GM21367 (cell line): ENCODE measurements at regions not wholly inside any gene's neighbourhood (a gene's known extent, or its start where the extent isn't known, plus 50 kb on each side); places are given as distances from the start of the nearest gene placed in this dataset.
"Not testable (repeated sequence)": the region's sequence is repeated elsewhere in the genome, so short reads cannot be mapped to it uniquely, and the experiment has no call there.

Experiments
- ATAC-seq: cut with Tn5 transposase; IDR thresholded peaks from one replicate; pipeline ENCODE4 v1.9.1; 2021; ENCODE audit not compliant: unreplicated experiment

DNA sequence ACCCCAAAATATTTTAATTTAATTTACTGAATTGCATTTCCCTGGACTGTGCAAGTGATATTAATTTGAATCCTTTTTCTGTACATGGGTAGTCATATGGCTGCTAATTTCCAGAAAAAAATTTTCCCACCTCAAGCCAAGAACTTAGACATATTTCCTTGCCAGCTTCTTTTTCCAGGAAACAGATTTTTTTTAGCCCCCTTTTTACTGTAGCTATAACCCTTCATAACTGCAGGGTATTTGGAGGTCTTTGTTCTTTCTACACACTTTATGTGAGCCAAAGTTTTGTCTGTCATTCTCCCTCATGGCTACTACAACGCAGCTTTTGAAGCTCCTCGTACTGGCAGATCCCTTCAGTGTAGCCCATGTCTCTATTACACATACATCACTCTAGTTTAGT lies 261.2 kb upstream of the PIK3R1 start:
- ATAC-seq, result no peak

DNA sequence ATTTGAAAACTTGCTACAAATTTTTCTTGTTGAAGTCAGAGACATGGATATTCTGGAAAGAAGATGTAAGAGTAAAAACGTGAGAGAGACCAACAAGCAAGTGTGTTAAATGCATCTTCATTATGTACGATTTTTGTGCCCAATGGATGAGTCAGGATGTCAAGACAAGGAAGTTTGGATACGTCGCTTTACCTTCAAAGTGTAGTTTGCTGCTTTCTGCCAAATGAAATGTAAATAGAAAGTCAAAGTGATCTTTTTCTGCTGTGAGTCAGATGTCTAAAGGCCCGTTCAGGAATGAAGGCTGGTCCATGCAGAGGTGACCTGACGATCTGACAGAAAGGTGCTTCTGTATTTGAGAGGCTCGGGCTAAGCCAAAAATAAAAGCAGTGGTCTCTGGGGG lies 273.1 kb upstream of the PIK3R1 start:
- no peak for ATAC-seq

DNA sequence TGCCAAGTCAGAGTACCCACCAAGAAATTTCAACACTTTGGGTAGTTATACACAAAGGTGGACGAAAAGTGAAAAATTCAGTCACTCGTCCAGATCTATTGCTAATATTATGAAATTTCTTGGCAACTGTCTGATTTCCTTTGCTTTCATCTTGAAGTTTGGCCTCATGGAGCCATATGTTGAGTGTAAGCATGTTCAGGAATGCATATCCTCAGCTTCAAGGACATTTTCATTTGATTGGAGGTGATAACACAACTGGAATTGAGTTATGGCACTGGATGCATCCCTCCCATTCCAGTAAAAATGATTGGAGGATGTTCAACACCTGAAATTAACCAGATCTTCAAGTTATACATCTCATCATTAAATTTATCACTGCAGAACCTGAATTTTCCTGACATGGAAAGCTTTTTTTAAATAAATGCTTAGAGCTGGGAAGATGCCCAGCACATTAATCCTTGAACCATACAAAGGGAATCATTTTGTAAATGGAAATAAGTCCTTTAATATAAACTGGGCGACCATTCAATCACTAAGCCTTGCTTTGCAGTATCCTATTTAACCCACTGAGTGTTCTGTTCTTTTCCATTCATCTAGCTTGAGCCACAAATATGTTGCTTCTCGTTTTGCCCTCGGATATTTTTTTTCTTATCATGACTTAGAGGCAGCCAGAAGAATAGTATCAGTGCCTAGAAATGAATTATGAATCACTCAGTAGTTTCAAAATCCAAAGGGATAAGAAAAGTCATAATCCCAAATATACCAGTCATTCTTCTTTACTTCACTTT lies 273.7 kb upstream of the PIK3R1 start:
- ATAC-seq, result no peak

DNA sequence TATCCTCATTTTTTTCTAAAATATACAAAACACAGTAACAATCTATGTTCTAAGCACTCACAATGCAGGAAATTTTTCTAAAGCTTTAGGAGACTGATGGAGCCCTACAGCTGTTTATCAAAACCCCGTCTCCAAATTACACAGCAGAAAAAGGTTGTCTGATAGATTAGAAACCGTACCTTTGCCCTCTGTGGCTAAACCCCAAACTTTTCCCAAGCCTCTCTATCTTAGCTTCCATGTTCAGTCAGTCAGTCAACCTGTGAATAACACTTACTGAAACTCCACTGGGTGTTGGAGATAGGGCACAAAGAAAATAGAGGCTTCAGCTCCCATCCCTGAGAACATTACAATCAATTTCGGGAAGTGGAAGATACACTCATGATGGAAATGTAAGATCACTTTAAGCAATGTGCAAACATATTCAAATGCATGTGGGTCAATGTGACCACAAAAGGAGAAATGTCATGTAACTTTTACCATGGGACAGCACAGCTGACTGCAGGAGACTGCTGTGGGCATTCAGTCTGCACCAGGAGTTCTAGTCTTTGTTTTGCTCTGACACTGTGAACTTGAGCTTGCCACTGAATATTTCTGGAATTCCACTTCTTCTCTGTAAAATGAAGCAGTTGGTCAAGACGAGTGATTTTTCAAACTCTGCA lies 279.5 kb upstream of the PIK3R1 start:
- no peak for ATAC-seq

DNA sequence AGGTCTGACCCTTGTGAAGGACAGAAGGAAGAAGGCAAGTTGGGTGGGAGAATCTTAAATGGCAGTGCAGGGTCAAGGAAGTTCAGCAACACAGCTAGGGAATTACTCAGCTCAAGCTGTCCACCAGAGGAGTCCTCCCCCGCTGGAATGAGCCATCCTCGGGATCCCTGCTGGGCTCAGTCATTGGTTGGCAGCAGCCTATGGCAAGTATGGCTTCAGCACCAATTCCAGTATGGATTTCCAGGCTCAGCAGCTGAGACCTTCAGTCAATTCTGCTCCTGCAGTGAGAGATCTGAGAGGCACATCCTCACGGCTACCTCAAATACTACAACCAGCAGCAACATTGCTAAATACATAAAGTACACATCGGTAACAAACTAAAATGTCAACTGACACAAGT lies 280.6 kb upstream of the PIK3R1 start:
- no peak for ATAC-seq

DNA sequence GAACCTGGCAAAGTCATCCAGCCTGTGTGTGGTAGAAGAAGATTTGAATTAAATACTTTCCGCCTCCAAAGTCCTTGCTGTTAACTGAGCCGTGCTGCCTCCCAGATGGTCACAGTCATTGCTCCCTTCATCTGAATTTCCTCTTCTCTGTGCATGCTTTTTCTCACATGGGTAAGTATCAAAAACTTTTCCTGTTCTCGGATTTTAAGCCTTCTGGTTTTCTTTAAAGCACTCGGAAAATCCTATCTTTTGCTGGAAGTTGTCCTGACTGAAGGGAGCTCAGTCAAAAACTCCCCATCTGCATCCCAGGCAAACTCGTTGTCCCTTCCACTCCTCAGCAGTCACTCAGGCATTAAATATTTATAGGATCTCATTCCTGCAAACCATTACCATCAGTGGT lies 290.0 kb upstream of the PIK3R1 start:
- ATAC-seq, result no peak

DNA sequence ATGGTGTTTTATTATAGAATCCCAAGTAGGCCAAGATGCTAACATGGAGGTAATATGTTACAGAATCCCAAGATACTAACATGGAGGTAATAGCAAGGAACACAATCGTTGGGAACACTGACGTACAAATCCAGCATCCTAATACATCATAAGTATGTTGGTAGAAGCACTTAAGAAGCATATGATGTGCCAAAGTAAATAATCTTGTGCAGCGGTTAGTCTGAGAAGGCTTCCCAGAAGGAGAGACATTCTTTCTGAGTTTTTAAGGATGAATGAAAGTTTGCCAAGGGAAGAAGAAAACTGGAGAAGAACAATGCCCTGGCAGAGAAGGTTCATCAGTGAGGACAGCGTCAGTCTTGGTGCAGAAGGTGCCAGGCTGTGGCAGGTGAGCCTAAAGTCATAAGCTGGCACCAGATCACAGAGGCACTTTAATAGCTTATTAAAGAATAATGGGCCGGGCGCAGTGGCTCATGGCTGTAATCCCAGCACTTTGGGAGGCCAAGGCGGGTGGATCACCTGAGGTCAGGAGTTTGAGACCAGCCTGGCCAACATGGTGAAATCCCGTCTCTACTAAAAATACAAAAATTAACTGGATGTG lies 294.5 kb upstream of the PIK3R1 start:
- ATAC-seq, result no peak

DNA sequence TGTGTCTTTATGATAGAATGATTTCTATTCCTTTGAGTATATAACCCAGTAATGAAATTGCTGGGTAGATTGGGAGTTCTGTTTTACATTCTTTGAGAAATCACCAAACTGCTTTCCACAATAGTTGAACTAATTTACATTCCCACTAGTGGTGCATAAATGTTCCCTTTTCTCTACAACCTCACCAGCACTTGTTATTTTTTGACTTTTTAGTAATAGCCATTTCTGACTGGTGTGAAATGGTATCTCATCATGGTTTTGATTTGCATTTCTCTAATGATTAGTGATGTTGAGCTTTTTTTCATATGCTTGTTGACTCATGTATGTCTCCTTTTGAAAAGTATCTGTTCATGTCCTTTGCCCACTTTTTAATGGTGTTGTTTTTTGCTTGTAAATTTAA lies 296.0 kb upstream of the PIK3R1 start:
- not testable (repeated sequence) for ATAC-seq

DNA sequence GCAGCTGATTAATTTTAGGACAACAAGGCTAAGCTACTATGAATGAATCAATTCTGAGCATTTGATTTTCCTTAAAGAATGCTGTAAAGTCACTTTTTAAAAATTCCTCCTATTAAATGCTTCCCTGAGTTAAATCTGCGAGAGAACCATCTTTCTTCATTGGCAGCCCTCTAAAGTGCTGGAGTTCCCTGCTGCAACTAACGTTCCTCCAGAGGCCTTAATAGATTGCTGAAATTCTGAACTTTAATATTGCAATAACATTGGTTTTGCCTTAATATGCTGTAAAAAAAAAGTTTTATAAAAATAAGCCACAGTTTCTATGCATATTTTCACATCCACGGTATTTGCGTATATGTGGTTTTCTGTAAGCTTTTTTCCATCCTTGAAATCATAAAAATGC lies 298.0 kb upstream of the PIK3R1 start:
- no peak for ATAC-seq

DNA sequence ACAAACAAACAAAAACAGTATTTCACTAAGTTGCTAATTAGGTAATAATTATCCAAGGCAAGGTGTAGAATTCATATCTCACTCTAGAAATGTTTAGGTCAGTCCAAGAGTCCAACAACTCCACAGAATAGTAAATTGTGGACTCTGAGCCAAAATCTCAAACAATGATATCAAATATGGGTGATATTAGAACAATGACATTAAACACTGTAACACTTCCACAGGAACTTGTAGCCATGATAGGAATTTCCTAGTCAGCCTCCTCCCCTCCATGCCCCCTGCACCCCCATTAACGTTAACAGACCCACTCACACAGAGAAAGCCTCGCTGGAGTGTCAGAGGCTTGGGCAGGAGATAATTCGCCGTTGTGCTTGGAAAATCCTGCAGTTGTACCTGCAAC lies 305.0 kb upstream of the PIK3R1 start:
- no peak for ATAC-seq

DNA sequence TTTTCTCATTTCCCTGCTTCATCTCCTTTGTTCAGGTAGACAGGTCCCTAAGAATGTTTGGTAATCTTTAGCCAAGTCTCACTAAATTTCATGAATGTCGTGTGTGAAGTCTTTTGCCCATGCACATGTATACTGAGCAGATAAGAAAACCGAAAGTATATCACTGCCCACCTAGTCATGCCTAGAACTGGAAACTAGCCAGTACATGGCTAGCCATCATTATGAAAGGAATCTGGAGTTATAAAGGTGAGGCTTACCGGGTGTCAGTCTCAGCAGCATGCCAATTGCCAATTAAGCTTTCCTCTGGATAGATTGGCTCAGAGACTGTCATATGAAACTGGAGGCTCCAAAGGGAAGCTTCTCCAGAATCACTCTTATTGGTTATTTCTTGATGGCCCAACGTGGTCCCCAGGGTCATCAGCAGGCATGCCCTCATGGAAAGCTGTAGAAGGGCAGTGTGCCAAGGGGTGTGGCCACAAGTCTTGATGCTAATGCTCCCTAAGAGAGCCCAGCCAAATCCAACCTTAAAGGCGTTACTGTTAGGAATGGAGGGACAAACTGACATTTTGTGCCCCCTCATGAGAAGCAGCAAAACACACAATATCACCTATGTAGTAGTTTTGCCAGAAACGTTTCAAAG lies 307.3 kb upstream of the PIK3R1 start:
- no peak for ATAC-seq

DNA sequence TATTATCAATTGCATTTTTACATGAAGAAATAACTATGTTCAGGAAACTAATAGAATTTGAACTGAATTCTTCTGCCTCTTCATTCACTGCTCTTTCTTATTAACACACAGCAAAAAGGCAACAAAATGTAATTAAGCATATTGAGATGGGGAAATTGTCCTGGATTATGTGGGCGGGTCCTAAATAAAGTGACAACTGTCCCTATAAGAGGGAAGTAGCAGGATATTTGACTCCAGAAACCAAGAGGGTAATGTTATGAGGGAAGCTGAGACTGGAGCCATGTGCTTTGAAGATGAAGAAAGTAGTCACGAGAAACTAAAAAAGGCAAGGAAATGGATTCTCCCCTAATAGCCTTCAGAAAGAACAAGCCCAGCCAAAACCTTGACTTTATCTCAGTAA lies 311.2 kb upstream of the PIK3R1 start:
- no peak for ATAC-seq

DNA sequence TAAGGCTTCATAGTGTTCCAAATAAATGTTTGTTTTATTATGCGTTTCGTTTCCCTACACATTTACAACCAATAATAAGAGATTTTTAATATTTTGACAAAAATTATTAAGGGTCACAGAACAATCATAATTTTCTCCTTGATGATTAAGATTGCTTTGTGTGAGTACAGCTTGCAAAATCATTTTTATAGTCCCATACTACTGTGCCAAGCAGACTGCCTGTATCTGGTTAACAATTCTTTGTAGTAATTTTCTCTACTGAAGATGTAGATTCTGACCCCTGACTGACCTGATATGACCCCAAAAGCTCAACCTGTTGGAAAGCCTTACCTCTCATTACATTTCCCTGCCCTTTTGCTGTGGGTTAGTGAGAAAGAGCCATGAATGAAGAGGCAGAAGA lies 311.9 kb upstream of the PIK3R1 start:
- no peak for ATAC-seq

DNA sequence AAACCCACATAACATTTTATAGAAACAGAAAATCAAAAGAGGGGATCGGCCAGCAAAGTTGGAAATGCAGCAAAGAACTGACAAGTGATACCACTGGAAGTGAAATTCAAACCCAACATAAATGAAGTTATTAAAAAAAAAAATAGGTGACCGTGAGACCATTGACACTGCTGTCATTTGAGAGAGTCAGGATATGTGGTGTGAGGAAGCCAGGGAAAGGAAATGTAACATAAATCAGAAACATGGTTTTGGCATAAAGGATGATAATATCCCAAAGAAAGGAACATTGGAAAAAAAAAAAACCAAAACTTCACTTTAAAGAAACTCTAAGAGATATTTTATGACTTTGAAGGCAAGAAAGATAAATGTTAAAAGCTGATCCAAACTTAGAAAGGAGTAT lies 312.4 kb upstream of the PIK3R1 start:
- no peak for ATAC-seq

DNA sequence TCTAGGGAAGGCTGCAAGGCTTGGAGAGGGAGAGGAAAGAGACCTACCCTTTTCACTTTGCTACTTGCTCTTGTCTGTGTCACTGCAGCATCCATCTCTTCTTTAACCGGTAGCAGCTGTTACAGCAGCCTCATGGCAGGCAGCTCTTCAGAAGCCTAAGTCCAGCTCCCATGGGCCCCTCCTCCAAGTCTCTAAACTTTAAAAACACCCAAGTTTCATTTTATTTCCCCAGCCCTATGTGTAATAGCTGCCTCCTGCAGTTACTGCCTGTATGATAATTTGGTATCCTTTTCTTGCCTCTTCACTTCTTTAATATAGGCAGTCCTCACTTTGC lies 313.1 kb upstream of the PIK3R1 start:
- ATAC-seq, result no peak

DNA sequence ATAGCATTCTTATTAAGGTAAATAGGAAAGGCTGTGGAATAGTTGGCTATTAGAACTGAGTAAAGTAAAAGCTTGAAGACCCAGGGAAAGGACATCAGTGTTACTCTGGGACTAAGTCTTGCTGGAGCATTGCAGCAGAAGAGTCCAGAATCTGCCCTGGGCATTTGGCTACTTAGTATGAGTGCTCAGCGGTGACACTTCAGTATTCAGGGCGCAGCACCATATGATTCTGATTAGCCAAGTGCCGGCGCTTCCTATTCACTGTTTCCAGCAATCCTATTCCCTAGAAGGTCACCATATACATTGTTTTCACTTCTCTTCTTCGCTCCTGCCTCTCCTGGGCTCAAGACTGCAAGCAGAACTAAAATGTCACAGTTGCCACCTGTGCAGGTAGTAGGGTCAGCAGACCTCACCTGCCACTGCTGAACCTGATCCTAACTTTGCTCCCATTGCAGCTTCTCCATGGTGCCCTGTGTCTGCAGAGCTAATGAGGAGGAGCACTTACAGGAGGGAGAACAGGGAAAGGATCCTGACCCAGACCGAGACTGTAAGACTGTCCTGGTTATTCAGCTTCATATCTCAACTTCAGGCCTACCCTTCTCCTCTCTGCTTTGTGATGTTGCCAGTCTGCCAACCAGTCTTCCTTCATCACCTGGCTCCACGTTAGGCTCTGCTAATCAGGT lies 313.6 kb upstream of the PIK3R1 start:
- ATAC-seq, result no peak

DNA sequence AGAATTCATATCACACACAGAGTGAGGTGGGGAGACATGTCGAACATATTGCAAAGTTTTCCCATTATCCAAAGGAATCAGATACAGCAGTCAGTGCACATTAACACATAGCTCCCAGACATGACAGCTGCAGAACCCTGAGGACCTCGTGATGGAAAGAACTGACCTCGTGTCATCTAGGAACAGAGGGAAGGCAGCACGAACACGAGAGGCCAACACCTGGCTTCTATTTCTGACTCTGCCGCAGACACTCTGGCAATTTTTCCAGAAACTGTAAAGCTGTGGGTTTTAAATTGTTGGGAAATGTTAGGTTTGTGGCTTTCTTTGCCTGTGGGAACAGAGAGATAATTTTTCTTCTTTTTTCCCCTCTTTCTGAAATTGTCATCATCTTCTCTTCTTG lies 315.0 kb upstream of the PIK3R1 start:
- ATAC-seq, result no peak

DNA sequence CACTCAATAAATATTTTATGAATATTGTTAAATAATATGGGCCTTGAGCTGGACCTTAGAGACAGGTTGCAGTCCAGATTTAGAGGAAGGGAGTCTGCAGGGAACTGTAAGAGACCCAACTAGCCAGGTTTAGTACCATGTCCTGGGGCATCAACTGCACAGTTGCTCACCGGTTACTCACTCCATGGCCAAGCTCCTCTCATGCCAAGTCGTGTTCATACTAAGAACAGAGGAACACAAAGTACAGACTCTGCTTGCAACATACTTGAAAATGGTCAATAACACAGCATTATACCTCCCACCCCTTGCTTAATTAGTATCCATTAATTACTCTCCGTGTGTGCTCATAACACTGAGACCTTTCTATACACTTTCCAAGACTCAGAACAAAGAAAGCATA lies 317.6 kb upstream of the PIK3R1 start:
- no peak for ATAC-seq

DNA sequence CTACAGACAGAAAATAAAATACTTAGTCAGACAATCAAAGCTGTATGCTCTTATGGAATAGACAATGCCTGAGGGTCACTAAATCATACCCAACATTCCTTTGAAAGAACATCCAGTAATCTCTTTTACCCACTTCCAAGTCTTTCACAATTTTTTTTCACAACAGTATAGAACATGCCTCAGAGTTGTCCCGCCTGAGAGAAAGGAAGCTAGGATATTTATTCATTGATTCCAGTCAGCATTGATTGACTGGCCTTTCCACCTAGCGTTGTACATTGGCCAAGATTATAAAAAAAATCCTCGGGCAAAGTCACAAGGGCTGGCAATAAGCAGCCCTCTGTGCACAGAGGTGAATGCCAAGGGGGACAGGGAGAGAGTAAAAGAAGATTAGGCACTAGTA lies 318.1 kb upstream of the PIK3R1 start:
- no peak for ATAC-seq

DNA sequence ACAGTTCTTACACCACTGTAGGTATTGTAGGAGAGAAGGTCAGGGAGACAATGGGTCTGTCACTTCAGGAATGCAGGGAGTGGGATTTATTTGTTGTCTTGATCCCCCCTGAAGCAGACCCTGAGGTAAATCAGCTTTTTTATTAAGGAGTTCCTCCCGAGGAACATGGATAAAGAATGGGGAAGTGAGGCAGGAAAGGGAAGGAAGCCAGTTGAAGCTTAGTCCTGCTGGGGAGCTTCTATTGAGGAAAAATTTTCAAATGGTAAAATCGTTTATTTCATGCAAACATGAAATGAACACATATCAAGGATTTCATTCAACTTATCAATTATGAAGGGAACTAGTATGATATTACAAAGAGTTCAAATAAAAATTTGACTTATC lies 318.6 kb upstream of the PIK3R1 start:
- no peak for ATAC-seq

DNA sequence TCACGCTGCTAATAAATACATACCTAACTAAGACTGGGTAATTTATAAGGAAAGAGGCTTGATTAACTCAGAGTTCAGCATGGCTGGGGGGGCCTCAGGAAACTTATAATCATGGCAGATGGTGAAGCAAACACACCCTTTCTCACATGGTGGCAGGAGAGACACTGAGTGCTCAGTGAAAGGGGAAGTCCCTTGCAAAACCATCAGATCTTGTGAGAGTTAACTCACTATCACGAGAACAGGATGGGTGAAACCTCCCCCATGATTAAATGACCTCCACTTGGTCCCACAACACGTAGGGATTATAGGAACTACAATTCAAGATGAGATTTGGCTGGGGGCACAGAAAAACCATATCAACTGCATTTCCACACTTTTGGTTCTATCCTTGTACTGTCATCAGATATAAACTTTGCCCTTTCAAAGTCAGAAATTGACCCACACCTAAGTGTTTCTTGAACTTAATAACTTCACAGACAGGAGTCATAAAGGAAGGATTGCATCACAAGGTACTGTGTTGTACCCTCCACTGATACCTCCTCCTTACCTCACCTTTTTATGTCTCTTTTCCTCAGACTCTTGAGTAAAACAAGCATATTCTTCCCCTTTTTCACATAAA lies 319.1 kb upstream of the PIK3R1 start:
- ATAC-seq, result no peak
